Loucy (cell line): ENCODE measurements at regions not wholly inside any gene's neighbourhood (a gene's known extent, or its start where the extent isn't known, plus 50 kb on each side); places are given as distances from the start of the nearest gene placed in this dataset.
"Not testable (repeated sequence)": the region's sequence is repeated elsewhere in the genome, so short reads cannot be mapped to it uniquely, and the experiment has no call there.

Experiments used
- H2AFZ ChIP-seq: fragments of 200-600 bp; sonication (generic); 2 replicates; pipeline ENCODE4 v1.6.0; 2016; ENCODE audit warnings: antibody characterized with exemption, mild to moderate bottlenecking, low read length, moderate library complexity
- H3F3A ChIP-seq: fragments of 200-600 bp; 2 replicates; pipeline ENCODE4 v1.6.0; 2016; ENCODE audit warnings: antibody characterized with exemption, low read depth, mild to moderate bottlenecking
- H3K27me3 ChIP-seq: fragments of 200-600 bp; sonication (generic); 2 replicates; pipeline ENCODE4 v1.6.1; 2014; ENCODE audit warnings: low read length, mild to moderate bottlenecking; ENCODE audit not compliant: insufficient read depth, poor library complexity, severe bottlenecking
- H3K36me3 ChIP-seq: fragments of 200-600 bp; sonication (generic); 2 replicates; pipeline ENCODE4 v1.6.1; 2016; ENCODE audit warnings: low read length; ENCODE audit not compliant: insufficient read depth
- H3K4me1 ChIP-seq: fragments of 200-600 bp; sonication (generic); 2 replicates; pipeline ENCODE4 v1.5.1; 2014; ENCODE audit warnings: low read length, mild to moderate bottlenecking; ENCODE audit not compliant: insufficient read depth, poor library complexity, severe bottlenecking
- H3K4me2 ChIP-seq: fragments of 200-600 bp; sonication (generic); 2 replicates; pipeline ENCODE4 v1.6.0; 2014; ENCODE audit warnings: antibody characterized with exemption, low read length, low read depth, mild to moderate bottlenecking; ENCODE audit not compliant: poor library complexity, severe bottlenecking
- H3K4me3 ChIP-seq: fragments of 200-600 bp; sonication (generic); 2 replicates; pipeline ENCODE4 v1.5.1; 2014; ENCODE audit warnings: low read length, mild to moderate bottlenecking, mixed read lengths; ENCODE audit not compliant: poor library complexity, severe bottlenecking
- H3K79me2 ChIP-seq: fragments of 200-600 bp; sonication (generic); 2 replicates; pipeline ENCODE4 v1.6.1; 2014; ENCODE audit warnings: low read length; ENCODE audit not compliant: insufficient read depth
- H3K9ac ChIP-seq: fragments of 200-600 bp; sonication (generic); 2 replicates; pipeline ENCODE4 v1.6.0; 2014; ENCODE audit warnings: mild to moderate bottlenecking, low read depth, low read length, moderate library complexity; ENCODE audit not compliant: poor library complexity, severe bottlenecking
- H3K9me2 ChIP-seq: fragments of 200-600 bp; sonication (generic); replicated peaks from 2 replicates; pipeline ENCODE4 v1.6.1; 2016; ENCODE audit warnings: low read depth, low read length, mixed read lengths
- H3K9me3 ChIP-seq: fragments of 200-600 bp; sonication (generic); 2 replicates; pipeline ENCODE4 v1.6.1; 2014; ENCODE audit warnings: mild to moderate bottlenecking, antibody characterized with exemption, low read length, low read depth; ENCODE audit not compliant: insufficient read depth
- H4K20me1 ChIP-seq: fragments of 200-600 bp; sonication (generic); 2 replicates; pipeline ENCODE4 v1.6.0; 2014; ENCODE audit warnings: antibody characterized with exemption, low read length, mild to moderate bottlenecking; ENCODE audit not compliant: insufficient read depth, poor library complexity, severe bottlenecking
- EZH2phosphoT487 ChIP-seq: fragments of 200-600 bp; IDR thresholded peaks from 2 replicates; pipeline ENCODE4 v1.6.1; 2018; ENCODE audit warnings: antibody characterized with exemption, mild to moderate bottlenecking, moderate library complexity, borderline replicate concordance
- TF ChIP-seq, protein P1 (sequence below): fragments of 200-600 bp; sonication (generic); conservative IDR thresholded peaks from 2 replicates; pipeline ENCODE4 v1.5.1; 2014; ENCODE audit warnings: mild to moderate bottlenecking, antibody characterized with exemption, low read length

DNA sequence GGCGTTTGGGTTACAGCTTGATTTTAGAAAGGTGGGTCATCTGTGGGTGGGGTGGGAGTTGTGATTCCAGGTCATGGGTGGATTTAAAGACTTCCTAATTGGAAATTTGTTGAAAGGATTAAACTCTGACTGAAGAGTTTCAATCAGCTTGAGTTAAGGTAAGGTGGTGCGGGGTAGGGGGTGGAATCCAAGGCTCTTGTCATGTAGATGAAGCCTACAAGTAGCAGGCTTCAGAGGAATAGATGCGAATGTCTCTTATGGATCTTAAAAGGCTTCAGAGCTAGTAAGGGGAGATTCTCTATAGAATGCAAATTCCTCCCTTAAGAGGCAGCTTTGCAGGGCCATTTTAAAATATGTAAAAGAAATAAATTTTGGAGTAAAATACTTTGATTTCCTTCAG lies 645.3 kb downstream of the FRK start:
- Histone ChIP-seq H3K9me2 (no peaks in the 10 kb centered on the region; the same call in 1 of the 2 replicates), H3K4me1 (no peaks in the 10 kb centered on the region), H3F3A (no peaks in the 10 kb centered on the region), H3K36me3 (no peaks in the 10 kb centered on the region), H2AFZ (no peak overlapping the region), H3K9ac (no peak overlapping the region), H3K79me2 (no peaks in the 10 kb centered on the region), H4K20me1 (no peaks in the 10 kb centered on the region), H3K27me3 (no peaks in the 10 kb centered on the region), H3K4me3 (no peak overlapping the region), H3K4me2 (no peak overlapping the region), H3K9me3 (no peaks in the 10 kb centered on the region)
- TF ChIP-seq, protein P1, sequence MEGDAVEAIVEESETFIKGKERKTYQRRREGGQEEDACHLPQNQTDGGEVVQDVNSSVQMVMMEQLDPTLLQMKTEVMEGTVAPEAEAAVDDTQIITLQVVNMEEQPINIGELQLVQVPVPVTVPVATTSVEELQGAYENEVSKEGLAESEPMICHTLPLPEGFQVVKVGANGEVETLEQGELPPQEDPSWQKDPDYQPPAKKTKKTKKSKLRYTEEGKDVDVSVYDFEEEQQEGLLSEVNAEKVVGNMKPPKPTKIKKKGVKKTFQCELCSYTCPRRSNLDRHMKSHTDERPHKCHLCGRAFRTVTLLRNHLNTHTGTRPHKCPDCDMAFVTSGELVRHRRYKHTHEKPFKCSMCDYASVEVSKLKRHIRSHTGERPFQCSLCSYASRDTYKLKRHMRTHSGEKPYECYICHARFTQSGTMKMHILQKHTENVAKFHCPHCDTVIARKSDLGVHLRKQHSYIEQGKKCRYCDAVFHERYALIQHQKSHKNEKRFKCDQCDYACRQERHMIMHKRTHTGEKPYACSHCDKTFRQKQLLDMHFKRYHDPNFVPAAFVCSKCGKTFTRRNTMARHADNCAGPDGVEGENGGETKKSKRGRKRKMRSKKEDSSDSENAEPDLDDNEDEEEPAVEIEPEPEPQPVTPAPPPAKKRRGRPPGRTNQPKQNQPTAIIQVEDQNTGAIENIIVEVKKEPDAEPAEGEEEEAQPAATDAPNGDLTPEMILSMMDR, result no peak
- TF ChIP-seq EZH2phosphoT487, result no peak

DNA sequence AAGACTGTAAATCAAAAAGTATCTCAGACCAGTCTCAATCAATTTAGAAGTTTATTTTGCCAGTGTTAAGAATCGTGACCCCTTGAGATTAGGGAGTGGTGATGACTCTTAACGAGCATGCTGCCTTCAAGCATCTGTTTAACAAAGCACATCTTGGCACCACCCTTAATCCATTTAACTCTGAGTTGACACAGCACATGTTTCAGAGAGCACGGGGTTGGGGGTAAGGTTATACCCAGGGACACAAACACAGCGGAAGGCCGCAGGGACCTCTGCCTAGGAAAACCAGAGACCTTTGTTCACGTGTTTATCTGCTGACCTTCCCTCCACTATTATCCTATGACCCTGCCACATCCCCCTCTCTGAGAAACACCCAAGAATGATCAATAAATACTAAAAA lies 645.8 kb downstream of the FRK start:
- not testable (repeated sequence) for H3K9me3 ChIP-seq, H3F3A ChIP-seq, H3K36me3 ChIP-seq, H2AFZ ChIP-seq, H3K4me2 ChIP-seq, H3K9ac ChIP-seq, H3K9me2 ChIP-seq, H3K27me3 ChIP-seq, H3K79me2 ChIP-seq, H3K4me1 ChIP-seq, H3K4me3 ChIP-seq, H4K20me1 ChIP-seq

DNA sequence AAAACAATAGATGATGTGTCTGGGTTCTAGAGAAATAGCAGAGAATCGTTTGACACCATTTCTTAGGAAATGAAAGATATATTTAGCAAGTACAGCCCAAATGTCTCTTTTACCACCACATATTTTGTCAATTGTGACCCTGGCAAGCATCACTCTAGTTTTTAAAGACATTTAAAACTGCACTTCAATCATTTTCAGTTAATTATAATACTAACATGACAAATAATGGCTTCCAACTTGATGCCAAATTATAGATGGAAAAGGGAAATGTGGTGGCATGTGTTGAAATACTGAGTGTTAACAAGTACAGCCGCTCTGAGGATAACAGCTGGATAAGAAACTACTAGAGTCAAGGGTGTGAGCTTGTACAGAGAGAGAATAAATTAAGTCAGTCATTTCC lies 648.9 kb downstream of the FRK start:
- no peaks in the 10 kb centered on the region for H3K4me1 ChIP-seq
- H3K36me3 ChIP-seq, result no peaks in the 10 kb centered on the region
- TF ChIP-seq, protein P1, result no peak
- no peaks in the 10 kb centered on the region for H4K20me1 ChIP-seq
- no peaks in the 10 kb centered on the region for H3K27me3 ChIP-seq
- no peaks in the 10 kb centered on the region for H3K9me2 ChIP-seq
- no peak overlapping the region for H2AFZ ChIP-seq
- no peaks in the 10 kb centered on the region for H3F3A ChIP-seq
- no peaks in the 10 kb centered on the region for H3K79me2 ChIP-seq
- H3K9ac ChIP-seq, result no peak overlapping the region
- no peaks in the 10 kb centered on the region for H3K9me3 ChIP-seq
- no peak overlapping the region for H3K4me3 ChIP-seq
- H3K4me2 ChIP-seq, result no peak overlapping the region

DNA sequence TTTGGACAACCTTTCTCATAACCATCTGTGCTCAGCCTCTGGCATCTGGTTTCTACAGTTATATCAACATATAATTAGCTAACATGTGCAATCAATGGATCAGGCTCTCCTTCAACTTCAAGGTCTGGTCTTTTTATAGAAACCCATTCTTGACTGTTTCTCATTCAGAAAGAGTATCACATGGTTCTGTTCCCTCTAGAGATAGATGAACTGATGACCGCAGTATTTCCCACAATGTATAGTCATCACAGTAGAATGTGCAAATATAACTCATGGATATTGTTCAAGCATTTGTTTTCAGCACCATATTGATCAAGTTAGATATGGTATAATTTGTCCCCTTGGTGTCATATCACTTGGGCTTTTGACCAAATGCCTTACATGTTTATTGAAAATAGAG lies 656.2 kb downstream of the FRK start:
- Histone ChIP-seq H3K4me2 (no peak overlapping the region), H3K79me2 (no peaks in the 10 kb centered on the region), H3F3A (no peaks in the 10 kb centered on the region), H3K9me3 (no peaks in the 10 kb centered on the region), H3K4me1 (no peaks in the 10 kb centered on the region), H4K20me1 (no peaks in the 10 kb centered on the region), H2AFZ (no peak overlapping the region), H3K27me3 (no peaks in the 10 kb centered on the region), H3K36me3 (no peaks in the 10 kb centered on the region), H3K9me2 (no peaks in the 10 kb centered on the region), H3K9ac (no peak overlapping the region), H3K4me3 (no peak overlapping the region)
- TF ChIP-seq, protein P1, result no peak
- no peak for TF ChIP-seq EZH2phosphoT487
